KMS-11 (cell line): ENCODE measurements at regions not wholly inside any gene's neighbourhood (a gene's known extent, or its start where the extent isn't known, plus 50 kb on each side); places are given as distances from the start of the nearest gene placed in this dataset.

Experiments
- H2AFZ ChIP-seq: fragments of 200-600 bp; sonication (generic); 2 replicates; pipeline ENCODE4 v1.6.1; 2016; ENCODE audit warnings: antibody characterized with exemption, mixed run types, low read depth
- H3K27ac ChIP-seq: fragments of 200-600 bp; sonication (generic); 2 replicates; pipeline ENCODE4 v1.6.1; 2016; ENCODE audit warnings: mild to moderate bottlenecking, mixed run types
- H3K27me3 ChIP-seq: fragments of 200-600 bp; sonication (generic); 2 replicates; pipeline ENCODE4 v1.6.1; 2017; ENCODE audit warnings: mild to moderate bottlenecking, low read depth, mixed run types, moderate library complexity; ENCODE audit not compliant: insufficient read depth
- H3K36me3 ChIP-seq: fragments of 200-600 bp; sonication (generic); 2 replicates; pipeline ENCODE4 v1.6.1; 2017; ENCODE audit warnings: mild to moderate bottlenecking, mixed run types; ENCODE audit not compliant: insufficient read depth
- H3K4me1 ChIP-seq: fragments of 200-600 bp; sonication (generic); 2 replicates; pipeline ENCODE4 v1.6.1; 2016; ENCODE audit warnings: mild to moderate bottlenecking, low read depth, mixed run types; ENCODE audit not compliant: poor library complexity, severe bottlenecking
- H3K4me2 ChIP-seq: fragments of 200-600 bp; sonication (generic); 2 replicates; pipeline ENCODE4 v1.7.0; 2016; ENCODE audit warnings: mild to moderate bottlenecking, mixed run types
- H3K4me3 ChIP-seq: fragments of 200-600 bp; sonication (generic); IDR thresholded peaks from 2 replicates; pipeline ENCODE4 v1.6.1; 2017; ENCODE audit warnings: low read depth, low read length, mixed read lengths; ENCODE audit not compliant: insufficient read depth
- H3K79me2 ChIP-seq: fragments of 200-600 bp; sonication (generic); 2 replicates; pipeline ENCODE4 v1.6.1; 2016; ENCODE audit warnings: low read depth, mixed run types; ENCODE audit not compliant: insufficient read depth
- H3K9ac ChIP-seq: fragments of 200-600 bp; sonication (generic); 2 replicates; pipeline ENCODE4 v1.6.1; 2016; ENCODE audit warnings: mild to moderate bottlenecking, mixed run types
- H4K20me1 ChIP-seq: fragments of 200-600 bp; sonication (generic); 2 replicates; pipeline ENCODE4 v1.6.1; 2016; ENCODE audit warnings: mild to moderate bottlenecking, mixed run types; ENCODE audit not compliant: insufficient read depth
- TF ChIP-seq, protein P1 (sequence below): fragments of 200-600 bp; sonication (generic); conservative IDR thresholded peaks from 2 replicates; pipeline ENCODE4 v1.6.1; 2017; ENCODE audit warnings: low read depth, mild to moderate bottlenecking, antibody characterized with exemption, low read length, moderate library complexity, mixed read lengths

DNA sequence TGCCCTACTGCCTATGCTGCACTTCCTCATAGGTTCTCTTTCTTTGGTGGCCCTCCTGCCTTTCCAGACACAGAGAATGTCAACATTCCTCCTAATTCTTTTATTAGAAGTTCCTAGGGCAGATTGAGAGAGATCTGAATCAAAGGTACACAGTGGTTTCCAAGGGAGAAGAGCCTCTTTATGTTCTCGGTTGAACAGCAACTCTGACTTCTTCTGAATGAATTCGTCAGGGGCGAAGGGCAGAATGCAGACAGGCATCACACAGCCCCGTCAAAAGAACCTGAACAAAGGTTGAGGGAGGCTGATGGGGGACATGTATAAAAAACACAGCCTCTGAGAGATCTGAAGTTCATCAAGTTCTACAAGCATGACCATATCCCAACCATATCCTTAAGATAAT is 68.1 kb upstream of the DTNBP1 start:
- H3K4me2 ChIP-seq, result no peak overlapping the region
- no peaks in the 10 kb centered on the region for H3K27me3 ChIP-seq
- no peaks in the 10 kb centered on the region for H3K36me3 ChIP-seq

DNA sequence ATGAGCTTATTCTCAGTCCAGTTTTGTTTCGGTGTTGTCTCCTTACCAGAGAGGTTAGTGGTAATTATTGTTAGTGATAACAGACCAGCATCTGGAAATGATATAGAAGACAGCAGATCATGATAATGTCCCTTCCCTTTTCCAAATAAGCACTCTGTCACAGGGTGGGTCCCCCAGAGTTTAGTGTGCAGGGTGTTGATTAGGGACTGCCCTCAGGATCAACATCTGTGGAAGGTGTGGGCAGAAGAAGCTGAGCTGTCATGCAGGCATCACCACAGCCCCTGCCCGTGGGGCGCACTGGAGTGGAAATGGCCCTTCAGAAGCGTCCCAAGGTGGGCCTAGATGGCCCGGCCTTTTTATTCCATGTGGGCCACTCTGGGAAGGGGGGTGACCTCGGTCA is 67.6 kb upstream of the DTNBP1 start:
- Histone ChIP-seq H3K36me3 (no peaks in the 10 kb centered on the region), H3K4me3 (no peak overlapping the region), H3K79me2 (no peaks in the 10 kb centered on the region), H2AFZ (no peak overlapping the region), H3K9ac (no peak overlapping the region), H3K4me2 (no peak overlapping the region), H3K27ac (no peak overlapping the region), H3K4me1 (no peaks in the 10 kb centered on the region), H4K20me1 (no peaks in the 10 kb centered on the region), H3K27me3 (no peaks in the 10 kb centered on the region)
- TF ChIP-seq, protein P1, sequence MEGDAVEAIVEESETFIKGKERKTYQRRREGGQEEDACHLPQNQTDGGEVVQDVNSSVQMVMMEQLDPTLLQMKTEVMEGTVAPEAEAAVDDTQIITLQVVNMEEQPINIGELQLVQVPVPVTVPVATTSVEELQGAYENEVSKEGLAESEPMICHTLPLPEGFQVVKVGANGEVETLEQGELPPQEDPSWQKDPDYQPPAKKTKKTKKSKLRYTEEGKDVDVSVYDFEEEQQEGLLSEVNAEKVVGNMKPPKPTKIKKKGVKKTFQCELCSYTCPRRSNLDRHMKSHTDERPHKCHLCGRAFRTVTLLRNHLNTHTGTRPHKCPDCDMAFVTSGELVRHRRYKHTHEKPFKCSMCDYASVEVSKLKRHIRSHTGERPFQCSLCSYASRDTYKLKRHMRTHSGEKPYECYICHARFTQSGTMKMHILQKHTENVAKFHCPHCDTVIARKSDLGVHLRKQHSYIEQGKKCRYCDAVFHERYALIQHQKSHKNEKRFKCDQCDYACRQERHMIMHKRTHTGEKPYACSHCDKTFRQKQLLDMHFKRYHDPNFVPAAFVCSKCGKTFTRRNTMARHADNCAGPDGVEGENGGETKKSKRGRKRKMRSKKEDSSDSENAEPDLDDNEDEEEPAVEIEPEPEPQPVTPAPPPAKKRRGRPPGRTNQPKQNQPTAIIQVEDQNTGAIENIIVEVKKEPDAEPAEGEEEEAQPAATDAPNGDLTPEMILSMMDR, result no peak

More for the DNA sequence above, 68.1 kb upstream of the DTNBP1 start:
- TF ChIP-seq, protein P1, result no peak
- Histone ChIP-seq H4K20me1 (no peaks in the 10 kb centered on the region), H3K27ac (no peak overlapping the region), H3K79me2 (no peaks in the 10 kb centered on the region), H2AFZ (no peak overlapping the region), H3K4me1 (no peaks in the 10 kb centered on the region), H3K9ac (no peak overlapping the region), H3K4me3 (no peak overlapping the region)

DNA sequence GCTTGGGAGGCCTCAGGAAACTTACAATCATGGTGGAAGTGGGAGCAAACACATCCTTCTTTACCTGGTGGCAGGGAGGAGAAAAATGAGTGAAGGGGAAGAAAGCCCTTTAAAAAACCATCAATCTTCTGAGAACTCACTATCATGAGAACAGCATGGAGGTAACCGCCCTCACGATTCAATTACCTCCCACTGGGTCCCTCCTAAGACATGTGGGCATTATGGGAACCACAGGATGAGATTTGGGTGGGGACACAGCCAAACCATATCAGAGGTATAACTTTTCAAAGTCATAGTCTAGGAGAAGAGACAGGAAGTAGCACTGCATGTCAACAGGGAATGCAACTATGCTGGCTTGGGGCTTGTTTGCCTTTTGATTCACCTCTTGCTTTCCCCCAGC is 59.9 kb upstream of the DTNBP1 start:
- H3K4me1 ChIP-seq, result no peaks in the 10 kb centered on the region
- H4K20me1 ChIP-seq, result no peaks in the 10 kb centered on the region
- TF ChIP-seq, protein P1, result no peak
- no peak overlapping the region for H3K4me2 ChIP-seq
- no peak overlapping the region for H3K9ac ChIP-seq
- no peaks in the 10 kb centered on the region for H3K79me2 ChIP-seq
- H3K4me3 ChIP-seq, result no peak overlapping the region
- H3K27ac ChIP-seq, result no peak overlapping the region
- no peaks in the 10 kb centered on the region for H3K27me3 ChIP-seq
- H3K36me3 ChIP-seq, result no peaks in the 10 kb centered on the region
- H2AFZ ChIP-seq, result no peak overlapping the region

DNA sequence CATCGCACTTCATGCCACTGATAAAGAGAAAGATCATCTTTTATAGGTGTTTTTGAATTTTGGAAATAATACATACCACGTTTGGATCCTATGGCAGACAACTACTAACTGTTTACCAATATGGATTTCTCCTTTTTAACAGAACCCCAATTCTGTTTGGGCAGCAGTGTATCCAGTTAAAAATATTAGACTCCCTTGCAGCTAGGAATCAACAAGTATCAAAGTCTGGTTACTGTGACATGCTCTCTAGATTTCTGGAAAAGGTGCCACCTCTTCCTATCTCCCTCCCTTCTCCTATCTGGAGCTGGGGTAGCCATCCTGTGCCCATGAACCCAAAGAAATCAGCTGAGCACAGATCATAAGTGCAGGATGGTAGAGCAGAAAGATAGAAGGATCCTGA is 54.1 kb upstream of the DTNBP1 start:
- H3K9ac ChIP-seq, result no peak overlapping the region
- no peak overlapping the region for H3K4me2 ChIP-seq
- H4K20me1 ChIP-seq, result no peaks in the 10 kb centered on the region
- H2AFZ ChIP-seq, result no peak overlapping the region
- no peaks in the 10 kb centered on the region for H3K36me3 ChIP-seq
- no peaks in the 10 kb centered on the region for H3K4me1 ChIP-seq
- TF ChIP-seq, protein P1, result no peak
- H3K27me3 ChIP-seq, result no peaks in the 10 kb centered on the region
- H3K27ac ChIP-seq, result no peak overlapping the region
- no peaks in the 10 kb centered on the region for H3K79me2 ChIP-seq
- no peak overlapping the region for H3K4me3 ChIP-seq

DNA sequence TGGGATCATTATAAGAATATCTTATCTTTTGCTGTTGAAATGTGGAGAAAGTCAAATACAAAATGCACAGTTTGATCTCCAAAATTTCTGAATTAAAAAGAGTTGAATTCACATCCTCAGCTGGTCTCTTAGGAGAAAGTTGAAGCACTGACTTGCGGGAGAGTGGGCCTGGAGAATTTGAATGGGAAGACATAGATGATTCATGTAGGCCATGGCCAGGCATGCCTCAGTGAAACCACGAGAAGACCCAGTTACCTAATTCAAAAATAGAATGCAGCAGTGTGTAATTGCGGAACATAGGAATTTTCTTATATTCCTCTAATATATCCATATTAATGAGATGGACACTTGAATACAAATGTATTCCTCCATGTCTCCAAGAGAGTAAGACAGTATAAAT is 53.0 kb upstream of the DTNBP1 start:
- H3K79me2 ChIP-seq, result no peaks in the 10 kb centered on the region
- H4K20me1 ChIP-seq, result no peaks in the 10 kb centered on the region
- H3K36me3 ChIP-seq, result no peaks in the 10 kb centered on the region
- H3K9ac ChIP-seq, result no peak overlapping the region
- H2AFZ ChIP-seq, result no peak overlapping the region
- H3K4me2 ChIP-seq, result no peak overlapping the region
- no peak overlapping the region for H3K4me3 ChIP-seq
- TF ChIP-seq, protein P1, result no peak
- H3K27ac ChIP-seq, result no peak overlapping the region
- H3K4me1 ChIP-seq, result no peaks in the 10 kb centered on the region
- H3K27me3 ChIP-seq, result no peaks in the 10 kb centered on the region
